HG02981 (cell line): ENCODE measurements at regions not wholly inside any gene's neighbourhood (a gene's known extent, or its start where the extent isn't known, plus 50 kb on each side); places are given as distances from the start of the nearest gene placed in this dataset.
"Not testable (repeated sequence)": the region's sequence is repeated elsewhere in the genome, so short reads cannot be mapped to it uniquely, and the experiment has no call there.

Experiments used
- ATAC-seq: cut with Tn5 transposase; IDR thresholded peaks from one replicate; pipeline ENCODE4 v1.9.1; 2021; ENCODE audit warnings: mild to moderate bottlenecking, moderate library complexity; ENCODE audit not compliant: unreplicated experiment

GRCh38 chr2:144774809-144775208 lies 254.9 kb upstream of the ZEB2 start:
- no peak for ATAC-seq

GRCh38 chr2:144771348-144771747 lies 251.4 kb upstream of the ZEB2 start:
- no peak for ATAC-seq

GRCh38 chr2:144770616-144771230 lies 250.8 kb upstream of the ZEB2 start:
- no peak for ATAC-seq

- not testable (repeated sequence) for ATAC-seq
These were observed 241.0 kb upstream of the ZEB2 start for GRCh38 chr2:144760939-144761338.

- ATAC-seq = no peak
These were observed 239.8 kb upstream of the ZEB2 start for GRCh38 chr2:144759746-144760145.

- not testable (repeated sequence) for ATAC-seq
These were observed 238.3 kb upstream of the ZEB2 start for GRCh38 chr2:144758196-144758595.

- ATAC-seq = no peak
These were observed 233.5 kb upstream of the ZEB2 start for GRCh38 chr2:144753416-144753815.

- ATAC-seq = no peak
These were observed 231.4 kb upstream of the ZEB2 start for GRCh38 chr2:144751142-144751905.

- ATAC-seq = no peak
These were observed 229.3 kb upstream of the ZEB2 start for GRCh38 chr2:144749188-144749587.

- no peak for ATAC-seq
These were observed 228.5 kb upstream of the ZEB2 start for GRCh38 chr2:144748443-144748842.

GRCh38 chr2:144747571-144747970 lies 227.7 kb upstream of the ZEB2 start:
- ATAC-seq = no peak

- ATAC-seq = no peak
These were observed 225.5 kb upstream of the ZEB2 start for GRCh38 chr2:144745424-144745823.

- no peak for ATAC-seq
These were observed 218.8 kb upstream of the ZEB2 start for GRCh38 chr2:144738749-144739148.

- no peak for ATAC-seq
These were observed 210.8 kb upstream of the ZEB2 start for GRCh38 chr2:144730711-144731110.

- not testable (repeated sequence) for ATAC-seq
These were observed 204.5 kb upstream of the ZEB2 start for GRCh38 chr2:144724460-144724859.

GRCh38 chr2:144718376-144718775 lies 198.5 kb upstream of the ZEB2 start:
- ATAC-seq = no peak

- ATAC-seq = no peak
These were observed 196.1 kb upstream of the ZEB2 start for GRCh38 chr2:144715992-144716391.

GRCh38 chr2:144713410-144713809 lies 193.5 kb upstream of the ZEB2 start:
- ATAC-seq = no peak

- ATAC-seq = no peak
These were observed 192.6 kb upstream of the ZEB2 start for GRCh38 chr2:144712550-144712940.

GRCh38 chr2:144711630-144712549 lies 192.0 kb upstream of the ZEB2 start:
- ATAC-seq = no peak

GRCh38 chr2:144711084-144711483 lies 191.2 kb upstream of the ZEB2 start:
- ATAC-seq = no peak

- ATAC-seq = no peak
These were observed 188.7 kb upstream of the ZEB2 start for GRCh38 chr2:144708626-144709025.
